IPS-NIHi7 (cell line): ENCODE measurements at regions not wholly inside any gene's neighbourhood (a gene's known extent, or its start where the extent isn't known, plus 50 kb on each side); places are given as distances from the start of the nearest gene placed in this dataset.
"Not testable (repeated sequence)": the region's sequence is repeated elsewhere in the genome, so short reads cannot be mapped to it uniquely, and the experiment has no call there.

ENCODE experiments used
- DNase-seq: peaks from one replicate; pipeline ENCODE4 v3.0.0; 2012; ENCODE audit warnings: mixed read lengths; ENCODE audit errors: extremely low spot score

GRCh38 chr6:140041571-140042332 lies 667.3 kb upstream of the CITED2 start:
- no peak for DNase-seq

GRCh38 chr6:140041056-140041455 lies 666.6 kb upstream of the CITED2 start:
- DNase-seq = no peak

- DNase-seq = no peak
These were observed 665.9 kb upstream of the CITED2 start for GRCh38 chr6:140040396-140040795.

- DNase-seq = no peak
These were observed 664.9 kb upstream of the CITED2 start for GRCh38 chr6:140039364-140039763.

DNA sequence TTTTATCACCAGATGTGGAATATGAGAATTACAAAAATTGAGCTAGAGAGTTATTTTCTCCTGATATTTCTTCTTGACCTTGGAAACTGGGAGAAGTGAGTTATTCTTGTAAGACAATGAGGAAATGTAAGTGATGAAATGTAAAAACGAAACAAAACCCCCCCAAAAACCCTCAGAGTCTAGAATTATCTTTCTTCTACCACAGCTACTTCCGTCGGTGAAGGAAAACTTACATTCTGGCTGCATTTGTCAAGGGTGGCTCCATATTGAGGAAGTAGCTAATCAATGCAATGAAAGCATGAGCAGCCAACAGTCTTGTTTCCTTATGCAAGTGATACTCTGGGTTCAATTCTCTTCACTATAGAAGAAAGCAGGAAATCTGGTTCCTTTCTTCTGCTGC lies 661.7 kb upstream of the CITED2 start:
- DNase-seq = no peak

- no peak for DNase-seq
These were observed 657.7 kb upstream of the CITED2 start for GRCh38 chr6:140032189-140032588.

DNA sequence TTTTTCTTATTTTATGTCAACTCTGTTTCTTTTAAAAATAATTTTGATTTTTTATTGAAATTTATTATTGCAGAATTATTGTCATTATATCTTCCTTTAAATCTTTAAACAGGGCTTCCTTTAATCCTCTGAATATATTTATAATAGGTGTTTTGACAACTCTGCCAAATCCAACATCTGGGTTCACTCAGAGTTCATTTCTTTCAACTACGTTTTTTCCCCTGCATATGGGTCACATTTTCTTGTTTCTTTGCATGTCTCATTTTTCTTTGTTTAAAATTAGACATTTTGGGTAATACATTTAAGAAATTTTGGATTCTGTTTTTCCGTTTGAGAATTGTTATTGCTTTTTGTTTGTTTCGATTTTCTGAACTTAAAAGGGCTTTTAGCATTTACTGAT lies 655.1 kb upstream of the CITED2 start:
- no peak for DNase-seq

DNA sequence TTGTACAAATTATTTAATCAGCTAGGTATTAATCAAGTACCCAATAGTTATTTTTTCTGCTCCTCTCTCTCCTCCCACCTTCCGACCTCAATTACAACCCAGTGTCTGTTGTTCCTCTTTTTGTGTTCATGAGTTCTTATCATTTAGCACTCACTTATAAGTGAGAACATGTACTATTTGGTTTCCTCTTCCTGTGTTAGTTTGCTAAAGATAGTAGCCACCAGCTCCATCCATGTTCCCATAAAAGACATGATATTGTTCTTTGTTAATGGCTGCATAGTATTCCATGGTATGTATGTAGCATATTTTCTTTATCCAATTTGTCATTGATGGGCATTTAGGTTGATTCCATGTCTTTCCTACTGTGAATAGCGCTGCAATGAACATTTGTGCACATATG lies 652.8 kb upstream of the CITED2 start:
- no peak for DNase-seq

DNA sequence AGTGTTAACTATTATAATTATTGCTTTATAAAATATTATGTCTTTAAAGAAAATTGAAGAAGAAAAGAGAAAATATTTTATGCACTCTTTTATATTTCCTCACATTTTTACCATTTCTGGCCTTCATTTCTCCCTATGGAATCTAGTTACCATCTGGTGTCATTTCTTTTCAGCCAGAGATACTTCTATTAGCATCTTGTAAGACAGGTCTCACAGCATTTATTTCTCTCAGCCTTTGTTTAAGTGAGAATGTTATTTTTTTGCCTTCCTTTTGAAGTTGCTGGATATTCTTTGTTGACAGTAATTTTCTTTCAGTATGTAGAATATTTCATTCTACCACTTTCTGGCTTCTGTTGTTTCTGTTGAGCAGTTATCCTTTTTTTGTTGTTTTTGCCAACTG lies 652.1 kb upstream of the CITED2 start:
- no peak for DNase-seq

DNA sequence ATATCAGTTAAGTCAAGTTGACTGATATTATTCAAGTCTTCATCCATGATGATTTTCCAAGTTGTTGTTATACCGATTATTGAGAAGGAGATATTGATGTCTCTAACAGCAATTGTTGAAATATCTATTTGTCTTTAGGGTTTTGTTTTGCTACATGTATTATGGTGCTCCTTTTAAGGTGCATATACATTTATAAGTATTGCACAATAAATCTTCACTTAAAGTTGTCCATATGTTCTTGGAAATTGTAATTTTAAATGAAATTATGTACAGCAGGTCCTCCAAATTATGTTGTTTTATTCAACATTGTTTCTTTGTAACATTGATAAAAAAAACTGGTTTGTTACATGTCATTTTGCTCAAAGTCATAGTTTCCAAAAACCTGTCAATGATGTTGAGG lies 650.7 kb upstream of the CITED2 start:
- no peak for DNase-seq

GRCh38 chr6:140020207-140020791 lies 645.9 kb upstream of the CITED2 start:
- DNase-seq = no peak

DNA sequence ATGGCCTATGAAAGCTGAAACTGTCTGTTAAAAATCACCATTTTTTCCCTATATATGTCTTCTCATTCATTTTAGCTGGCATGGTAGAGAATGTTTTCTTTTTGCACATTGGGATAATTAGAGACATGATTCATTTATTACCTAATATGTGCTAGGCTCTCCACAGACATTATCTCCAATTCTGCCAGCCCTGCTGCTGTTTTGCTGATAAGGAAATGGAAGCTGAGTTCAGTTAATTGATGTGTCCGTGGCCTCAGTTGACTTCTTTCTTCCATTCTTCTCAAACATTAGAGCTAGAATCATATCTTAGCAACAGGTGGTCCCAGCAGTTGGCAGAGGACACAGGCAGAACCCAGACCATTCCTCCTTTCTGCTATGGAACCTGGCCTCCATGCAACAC lies 644.1 kb upstream of the CITED2 start:
- DNase-seq = no peak

DNA sequence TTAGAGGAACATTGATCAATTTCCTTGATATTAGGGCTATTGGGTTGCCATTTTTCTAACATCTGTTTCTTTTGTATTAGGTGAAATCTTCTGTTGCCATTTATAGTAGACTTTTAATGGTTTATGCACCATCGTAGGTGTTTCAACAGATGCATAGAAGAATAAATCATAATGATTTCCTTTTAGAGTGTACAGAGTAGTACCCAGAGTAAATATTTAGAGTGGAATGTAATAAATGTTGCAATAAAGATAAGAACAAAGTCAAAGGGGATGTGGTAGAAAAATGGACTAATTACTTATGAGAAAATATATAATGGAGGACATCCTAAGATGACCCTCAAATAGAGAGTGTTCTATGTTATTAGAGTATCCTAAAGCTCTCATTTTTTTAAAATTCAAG lies 643.0 kb upstream of the CITED2 start:
- DNase-seq = no peak

DNA sequence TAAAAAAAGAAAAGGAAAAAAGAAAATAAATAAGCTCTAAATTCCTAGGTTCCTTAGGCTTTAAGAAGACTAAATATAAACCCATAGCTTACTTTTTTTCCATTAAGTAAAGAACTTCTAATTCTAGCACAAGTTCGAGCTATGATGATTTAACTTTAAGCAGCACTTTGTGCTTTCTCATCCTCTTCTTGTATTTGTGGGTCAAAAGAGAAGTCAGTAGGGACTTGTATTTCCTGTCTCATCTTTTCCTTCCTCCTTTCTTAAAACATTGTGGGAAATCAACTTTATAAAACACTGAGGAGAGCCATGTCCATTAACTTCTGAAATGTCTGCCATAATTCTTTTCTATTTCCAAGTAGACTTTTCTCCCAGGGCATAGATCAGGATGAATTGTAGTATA lies 637.7 kb upstream of the CITED2 start:
- DNase-seq = no peak

DNA sequence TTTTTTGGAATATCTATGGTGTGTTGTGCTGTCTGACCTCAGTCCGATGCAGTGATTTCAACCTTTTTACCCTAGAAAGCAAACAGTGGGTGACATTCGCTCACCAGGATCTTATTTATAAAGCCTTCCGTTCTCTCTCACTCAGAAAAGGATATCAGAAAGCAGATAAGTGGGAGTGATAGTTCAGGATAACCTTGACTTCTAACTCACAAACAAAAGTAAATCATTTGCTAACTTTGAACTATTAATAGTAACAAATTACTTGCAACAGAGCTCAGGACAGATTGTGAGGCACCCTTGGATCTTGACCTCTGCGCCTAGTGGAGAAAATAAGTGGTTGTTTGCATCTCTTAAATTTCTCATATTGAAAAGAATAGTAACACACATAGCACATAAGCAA lies 637.1 kb upstream of the CITED2 start:
- DNase-seq = no peak

- DNase-seq = no peak
These were observed 634.8 kb upstream of the CITED2 start for GRCh38 chr6:140009286-140009685.

- DNase-seq = no peak
These were observed 633.1 kb upstream of the CITED2 start for GRCh38 chr6:140007525-140007924.

DNA sequence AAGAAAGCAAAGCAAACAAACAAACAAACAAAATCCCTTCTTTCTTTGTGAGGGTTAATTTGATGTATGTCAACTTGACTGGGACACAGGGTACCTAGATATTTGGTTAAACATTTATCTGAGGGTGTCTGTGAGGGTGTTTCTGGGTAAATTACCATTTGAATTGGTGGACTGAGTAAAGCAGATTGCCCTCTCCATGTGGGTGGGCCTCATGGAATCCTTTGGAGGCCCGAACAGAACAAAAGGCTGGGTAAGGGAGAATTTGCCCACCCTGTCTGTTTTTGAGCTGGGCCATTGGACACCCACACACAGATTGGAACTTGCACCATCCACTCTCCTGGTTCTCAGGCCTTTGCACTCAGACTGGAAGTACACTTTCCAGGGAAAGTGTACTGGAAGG lies 628.8 kb upstream of the CITED2 start:
- no peak for DNase-seq

GRCh38 chr6:140002396-140003022 lies 628.1 kb upstream of the CITED2 start:
- no peak for DNase-seq

GRCh38 chr6:140001821-140002341 lies 627.4 kb upstream of the CITED2 start:
- DNase-seq = no peak

GRCh38 chr6:140001005-140001404 lies 626.6 kb upstream of the CITED2 start:
- no peak for DNase-seq

GRCh38 chr6:139999661-140000060 lies 625.2 kb upstream of the CITED2 start:
- DNase-seq = not testable (repeated sequence)

DNA sequence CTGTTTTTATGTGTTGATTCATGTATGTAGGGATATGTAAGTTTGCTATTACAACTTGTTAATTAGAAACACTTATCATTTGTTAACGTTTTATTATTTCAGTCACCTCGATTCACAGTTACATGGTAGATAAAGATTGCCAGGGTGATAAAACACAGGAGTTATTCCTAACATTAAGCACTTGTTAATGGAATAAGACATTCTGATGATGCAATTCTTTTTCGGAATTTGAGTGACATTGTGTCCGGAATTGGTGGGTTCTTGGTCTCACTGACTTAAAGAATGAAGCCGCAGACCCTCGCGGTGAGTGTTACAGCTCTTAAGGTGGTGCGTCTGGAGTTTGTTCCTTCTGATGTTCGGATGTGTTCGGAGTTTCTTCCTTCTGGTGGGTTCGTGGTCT lies 624.0 kb upstream of the CITED2 start:
- not testable (repeated sequence) for DNase-seq
